ENCODE measurements at regions not wholly inside any gene's neighbourhood (a gene's known extent, or its start where the extent isn't known, plus 50 kb on each side); places are given as distances from the start of the nearest gene placed in this dataset.
"Not testable (repeated sequence)": the region's sequence is repeated elsewhere in the genome, so short reads cannot be mapped to it uniquely, and the experiment has no call there.

DNA sequence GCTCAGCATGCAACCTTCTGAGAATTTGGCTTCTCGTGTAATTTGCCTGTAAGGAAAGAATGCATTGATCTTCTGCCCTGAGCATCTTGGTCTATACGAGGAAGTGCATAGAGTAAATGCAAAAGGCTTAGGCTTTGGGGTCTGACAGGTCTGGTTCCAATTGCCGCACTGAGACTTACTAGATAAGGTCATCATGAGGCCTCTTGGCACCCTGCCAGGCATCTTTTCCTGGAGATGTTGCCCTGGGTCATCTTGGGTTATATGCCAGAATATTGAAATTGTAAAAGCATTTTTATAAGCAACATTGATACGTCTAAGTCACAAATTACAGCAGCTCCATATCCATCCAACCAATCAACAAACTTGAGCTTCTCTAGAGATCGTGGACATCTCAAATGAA is 108.8 kb upstream of the WARS2 start:
- no peak overlapping the region for H3K4me3 ChIP-seq (ENCODE audit: low read depth, low read length)
- CTCF ChIA-PET: interaction anchor here (2.3 kb wide), 1 partner anchor 27 kb away, joined by 5 read pairs; no protein-coding TSS in a partner anchor
- POLR2A ChIA-PET: no interaction called here
- TF ChIP-seq, protein P1, sequence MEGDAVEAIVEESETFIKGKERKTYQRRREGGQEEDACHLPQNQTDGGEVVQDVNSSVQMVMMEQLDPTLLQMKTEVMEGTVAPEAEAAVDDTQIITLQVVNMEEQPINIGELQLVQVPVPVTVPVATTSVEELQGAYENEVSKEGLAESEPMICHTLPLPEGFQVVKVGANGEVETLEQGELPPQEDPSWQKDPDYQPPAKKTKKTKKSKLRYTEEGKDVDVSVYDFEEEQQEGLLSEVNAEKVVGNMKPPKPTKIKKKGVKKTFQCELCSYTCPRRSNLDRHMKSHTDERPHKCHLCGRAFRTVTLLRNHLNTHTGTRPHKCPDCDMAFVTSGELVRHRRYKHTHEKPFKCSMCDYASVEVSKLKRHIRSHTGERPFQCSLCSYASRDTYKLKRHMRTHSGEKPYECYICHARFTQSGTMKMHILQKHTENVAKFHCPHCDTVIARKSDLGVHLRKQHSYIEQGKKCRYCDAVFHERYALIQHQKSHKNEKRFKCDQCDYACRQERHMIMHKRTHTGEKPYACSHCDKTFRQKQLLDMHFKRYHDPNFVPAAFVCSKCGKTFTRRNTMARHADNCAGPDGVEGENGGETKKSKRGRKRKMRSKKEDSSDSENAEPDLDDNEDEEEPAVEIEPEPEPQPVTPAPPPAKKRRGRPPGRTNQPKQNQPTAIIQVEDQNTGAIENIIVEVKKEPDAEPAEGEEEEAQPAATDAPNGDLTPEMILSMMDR (IDR thresholded peaks at IDR 0.05; ENCODE audit: insufficient read depth, low read length, missing control alignments): no peak
- DNase-seq (ENCODE audit: low read depth, low spot score): no peak

- ChIA-PET POLR2A (no interaction called here), CTCF (no interaction called here)
- TF ChIP-seq, protein P1 (IDR thresholded peaks at IDR 0.05; ENCODE audit: insufficient read depth, low read length, missing control alignments): no peak
- DNase-seq (ENCODE audit: low read depth, low spot score): no peak
- no peak overlapping the region for H3K4me3 ChIP-seq (ENCODE audit: low read depth, low read length)
Observed at GRCh38 chr1:119250299-119250698, 109.8 kb upstream of the WARS2 start.

DNA sequence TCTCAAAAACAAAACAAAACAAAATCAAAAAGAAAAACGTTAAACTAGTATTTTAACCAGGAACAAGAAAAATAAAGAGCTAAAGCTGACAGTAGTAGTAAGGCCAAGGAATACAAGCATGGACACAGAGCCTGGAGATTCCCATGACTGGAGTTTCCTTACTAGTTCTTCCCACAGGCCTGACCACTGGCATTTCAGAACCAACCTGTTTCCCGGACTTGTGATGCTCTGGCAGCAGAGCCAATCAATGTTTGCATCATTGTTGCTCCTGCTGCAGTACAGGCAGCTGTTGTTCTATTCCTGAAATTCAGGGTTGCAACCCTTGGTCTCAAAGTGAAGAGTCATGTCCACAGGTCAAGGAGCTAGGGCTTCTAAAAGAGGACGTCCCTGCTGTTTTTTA is 111.3 kb upstream of the WARS2 start:
- no peak for DNase-seq (ENCODE audit: low read depth, low spot score)
- CTCF ChIA-PET: interaction anchor here (2.1 kb wide), 1 partner anchor 23 kb away, joined by 6 read pairs; no protein-coding TSS in a partner anchor
- POLR2A ChIA-PET: no interaction called here
- TF ChIP-seq, protein P1 (IDR thresholded peaks at IDR 0.05; ENCODE audit: insufficient read depth, low read length, missing control alignments): no peak
- no peak overlapping the region for H3K4me3 ChIP-seq (ENCODE audit: low read depth, low read length)

GRCh38 chr1:119253366-119253765 is 112.9 kb upstream of the WARS2 start:
- TF ChIP-seq, protein P1 (IDR thresholded peaks at IDR 0.05; ENCODE audit: insufficient read depth, low read length, missing control alignments): no peak
- no peak overlapping the region for H3K4me3 ChIP-seq (ENCODE audit: low read depth, low read length)
- POLR2A ChIA-PET: no interaction called here
- CTCF ChIA-PET: no interaction called here
- no peak for DNase-seq (ENCODE audit: low read depth, low spot score)

GRCh38 chr1:119254067-119254720 is 113.7 kb upstream of the WARS2 start:
- TF ChIP-seq, protein P1 (IDR thresholded peaks at IDR 0.05; ENCODE audit: insufficient read depth, low read length, missing control alignments): no peak
- ChIA-PET POLR2A (no interaction called here), CTCF (no interaction called here)
- H3K4me3 ChIP-seq (ENCODE audit: low read depth, low read length): no peak overlapping the region
- no peak for DNase-seq (ENCODE audit: low read depth, low spot score)

DNA sequence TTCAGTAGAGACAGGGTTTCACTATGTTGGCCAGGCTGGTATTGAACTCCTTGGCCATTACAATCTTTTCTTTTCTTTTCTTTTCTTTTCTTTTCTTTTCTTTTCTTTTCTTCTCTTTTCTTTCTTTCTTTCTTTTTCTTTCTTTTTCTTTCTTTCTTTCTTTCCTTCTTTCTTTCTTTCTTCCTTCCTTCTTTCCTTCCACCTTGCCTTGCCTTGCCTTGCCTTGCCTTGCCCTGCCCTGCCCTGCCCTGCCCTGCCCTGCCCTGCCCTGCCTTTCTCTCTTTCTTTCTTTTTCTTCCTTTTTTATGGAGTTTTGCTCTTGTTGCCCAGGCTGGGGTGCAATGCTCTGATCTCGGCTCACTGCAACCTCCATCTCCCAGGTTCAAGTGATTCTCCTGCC is 112.5 kb upstream of the HAO2 start:
- H3K4me3 ChIP-seq (ENCODE audit: low read depth, low read length); POLR2A ChIA-PET; DNase-seq (ENCODE audit: low read depth, low spot score); CTCF ChIA-PET: not testable (repeated sequence)

DNA sequence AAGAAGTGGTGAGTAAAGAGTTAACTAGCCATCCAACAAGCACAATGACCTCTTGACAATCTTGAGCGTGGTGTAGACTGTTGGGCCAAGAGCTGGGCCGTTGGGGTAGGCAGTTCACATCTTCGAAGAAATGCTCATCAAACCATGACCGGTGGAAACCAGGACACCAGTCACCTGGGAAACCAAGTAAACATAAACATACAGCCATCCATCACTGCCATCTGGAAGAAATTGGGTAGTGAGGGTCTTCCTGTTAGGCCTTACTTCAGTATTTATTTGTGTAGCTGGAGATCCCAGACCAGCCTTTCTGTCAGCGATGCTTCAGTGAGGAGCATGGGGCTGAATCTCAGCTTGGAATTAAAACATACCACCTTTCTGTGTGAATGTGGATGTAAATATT is 108.1 kb upstream of the HAO2 start:
- H3K4me3 ChIP-seq (ENCODE audit: low read depth, low read length): no peak overlapping the region
- TF ChIP-seq, protein P1 (IDR thresholded peaks at IDR 0.05; ENCODE audit: insufficient read depth, low read length, missing control alignments): no peak
- CTCF ChIA-PET: interaction anchor here (3.7 kb wide), 1 partner anchor 15 kb away, joined by 28 read pairs; no protein-coding TSS in a partner anchor
- DNase-seq (ENCODE audit: low read depth, low spot score): no peak
- POLR2A ChIA-PET: no interaction called here

All from AG04449 (cell line).